ENCODE measurements at regions not wholly inside any gene's neighbourhood (a gene's known extent, or its start where the extent isn't known, plus 50 kb on each side); places are given as distances from the start of the nearest gene placed in this dataset.

GRCh38 chr6:6393069-6393529 lies 72.6 kb upstream of the F13A1 start:
- Histone ChIP-seq H3K79me2 (ENCODE audit: control insufficient read depth, insufficient read depth, low read length) (no peaks in the 10 kb centered on the region), H3K27me3 (ENCODE audit: control insufficient read depth in 2 of 2, insufficient read depth in 2 of 2, low read length in 2 of 2) (no peaks in the 10 kb centered on the region), H3K9me3 (replicated peaks; ENCODE audit: control insufficient read depth, insufficient read depth, low read length) (no peaks in the 10 kb centered on the region), H3K4me1 (ENCODE audit: control insufficient read depth, extremely low read depth, insufficient read depth, low read length) (no peaks in the 10 kb centered on the region), H3K36me3 (ENCODE audit: control insufficient read depth in 2 of 2, extremely low read depth in 1 of 2, insufficient read depth in 2 of 2, low read length in 2 of 2) (no peaks in the 10 kb centered on the region), H3K9me1 (replicated peaks; ENCODE audit: control insufficient read depth, extremely low read depth, insufficient read depth, low read length) (no peaks in the 10 kb centered on the region), H3K9ac (replicated peaks; ENCODE audit: extremely low read depth, insufficient read depth, low read length) (no peak overlapping the region), H3K27ac (ENCODE audit: insufficient read depth, low read depth, low read length) (no peak overlapping the region), H2AFZ (ENCODE audit: low read depth, low read length) (no peak overlapping the region), H3K4me2 (ENCODE audit: insufficient read depth, low read length) (no peak overlapping the region), H3K4me3 (replicated peaks in 1 of 3; ENCODE audit: insufficient read depth in 1 of 3, low read depth in 1 of 3, low read length in 3 of 3) (no peak overlapping the region), H4K20me1 (replicated peaks; ENCODE audit: control insufficient read depth, extremely low read depth, insufficient read depth, low read length) (no peaks in the 10 kb centered on the region)
- intact Hi-C loops (cut with micrococcal nuclease) (no loop called here), dilution Hi-C loops (cut with MboI; ENCODE audit: extremely low pct_ligation_motif_present, low sequenced_read_pairs) (no loop called here)
- ChIA-PET POLR2A (no interaction called here), CTCF (no interaction called here)
- DNase-seq (ENCODE audit: low read depth, low spot score): no peak
- no peak for FAIRE-seq
- no TSS peak for BruUV-seq (replicated peaks)
- TF ChIP-seq FOS (IDR thresholded peaks at IDR 0.05; ENCODE audit: borderline replicate concordance, insufficient read depth, low read length) (no peak), JUN (IDR thresholded peaks at IDR 0.05; ENCODE audit: borderline replicate concordance, insufficient read depth, insufficient read length, low read depth) (no peak), CTCF (IDR thresholded peaks at IDR 0.05; ENCODE audit: extremely low read depth in 1 of 2, insufficient read depth in 1 of 2, low read depth in 1 of 2, low read length in 2 of 2) (no peak), MAX (IDR thresholded peaks at IDR 0.05; ENCODE audit: insufficient read depth, insufficient read length) (no peak), POLR2AphosphoS5 (IDR thresholded peaks at IDR 0.05; ENCODE audit: insufficient read depth, low read depth, low read length) (no peak), EZH2 (IDR thresholded peaks at IDR 0.05; ENCODE audit: borderline replicate concordance, low read depth, low read length, severe bottlenecking) (no peak), POLR2A (IDR thresholded peaks at IDR 0.05; ENCODE audit: low read depth, low read length) (no peak), MYC (IDR thresholded peaks at IDR 0.05; ENCODE audit: low read depth, low read length) (no peak), GATA2 (IDR thresholded peaks at IDR 0.05; ENCODE audit: insufficient read depth, insufficient read length, low read depth, low read length) (no peak)

Data from endothelial cell of umbilical vein (primary cell).